Large intestine (tissue), 3 donors: ENCODE measurements at regions not wholly inside any gene's neighbourhood (a gene's known extent, or its start where the extent isn't known, plus 50 kb on each side); places are given as distances from the start of the nearest gene placed in this dataset.

ENCODE experiments used
- DNase-seq, 2 donors: peaks; one replicate each; pipeline versions ENCODE4 v3.0.0 to v3.0.0-alpha.2; 2013
- H3K27ac ChIP-seq: one replicate; pipeline ENCODE4 v1.5.1; 2013; ENCODE audit warnings: low read length
- H3K27me3 ChIP-seq: 2 replicates; pipeline ENCODE4 v1.6.1; 2013; ENCODE audit warnings: low read length; ENCODE audit not compliant: control insufficient read depth, insufficient read depth
- H3K36me3 ChIP-seq: 2 replicates; pipeline ENCODE4 v1.6.1; 2013; ENCODE audit warnings: low read length; ENCODE audit not compliant: control insufficient read depth, insufficient read depth
- H3K4me1 ChIP-seq: one replicate; pipeline ENCODE4 v1.6.1; 2013; ENCODE audit warnings: low read length; ENCODE audit not compliant: control insufficient read depth, insufficient read depth
- H3K4me3 ChIP-seq: one replicate; pipeline ENCODE4 v1.5.1; 2013; ENCODE audit warnings: low read length
- H3K9me3 ChIP-seq: one replicate; pipeline ENCODE4 v1.6.1; 2013; ENCODE audit warnings: mild to moderate bottlenecking, low read depth, low read length, moderate library complexity; ENCODE audit not compliant: control insufficient read depth
- WGBS: methylation state at CpG from one replicate; pipeline ENCODE4 v1.1.5; 2013; ENCODE audit warnings: low lambda C conversion rate; ENCODE audit not compliant: insufficient coverage; 5-methylcytosine and 5-hydroxymethylcytosine counted together

DNA sequence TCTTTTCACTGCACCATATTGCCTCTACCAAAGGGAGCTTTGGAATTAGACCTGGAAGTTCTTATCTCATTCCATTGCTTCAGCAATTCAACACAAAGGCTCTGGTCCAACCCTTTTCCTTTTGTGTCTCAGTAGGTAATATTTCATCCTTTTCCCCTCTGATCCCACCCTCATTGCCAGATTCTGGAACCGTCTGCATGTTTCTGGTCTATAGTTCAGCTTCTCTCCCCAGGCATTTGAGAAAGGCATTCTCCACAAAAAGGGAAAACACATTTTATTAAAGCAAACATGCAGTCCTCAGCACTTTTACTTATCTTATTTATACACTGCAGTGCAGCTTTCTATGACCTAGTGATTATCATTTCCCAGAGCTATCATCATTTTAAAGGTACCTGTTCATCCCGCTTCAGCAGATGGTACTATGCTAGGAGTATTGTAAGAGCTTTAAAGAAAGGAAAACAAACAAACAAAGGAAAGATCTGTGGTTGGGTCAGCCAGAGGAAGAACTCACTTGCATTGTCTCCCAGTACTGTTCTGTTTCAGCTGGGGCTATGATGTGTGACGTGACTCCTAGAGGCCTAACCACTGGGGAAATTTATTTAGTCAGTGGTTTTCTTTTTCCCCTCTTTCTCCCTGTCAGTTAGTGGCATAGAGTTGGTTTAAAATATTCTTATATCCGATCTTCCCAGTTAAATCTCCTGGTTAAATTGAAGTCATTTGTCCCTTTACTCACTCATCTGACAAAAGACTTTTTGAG is 269.2 kb downstream of the TMEM38B start:
- Histone ChIP-seq H3K9me3 (no peaks in the 10 kb centered on the region), H3K4me1 (no peaks in the 10 kb centered on the region), H3K27ac (no peak overlapping the region), H3K4me3 (no peak overlapping the region), H3K36me3 (no peaks in the 10 kb centered on the region), H3K27me3 (no peaks in the 10 kb centered on the region)
- no peak for DNase-seq
- WGBS: 80% methylated on average over 1 of the region's 4 CpGs

DNA sequence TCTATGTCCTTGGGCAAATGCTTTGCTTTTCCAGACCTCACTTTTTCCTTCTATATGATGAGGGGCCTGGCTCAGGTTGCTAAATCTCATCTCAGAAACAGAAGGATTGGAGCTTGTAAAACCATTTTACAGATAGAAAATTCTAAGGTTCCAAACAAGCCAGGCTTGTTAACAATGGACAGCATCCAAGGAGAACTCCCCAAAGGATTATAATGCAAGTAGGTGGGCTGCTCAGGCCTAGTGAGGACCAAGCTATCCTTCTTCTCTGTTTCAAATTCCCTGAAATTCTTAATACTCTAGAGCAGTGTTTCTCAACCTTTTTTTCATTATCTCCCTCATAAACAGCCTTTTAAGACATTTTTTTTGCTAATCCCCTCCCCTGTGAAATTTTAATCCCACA is 269.8 kb downstream of the TMEM38B start:
- no peak for DNase-seq
- Histone ChIP-seq H3K4me3 (no peak overlapping the region), H3K36me3 (no peaks in the 10 kb centered on the region), H3K27ac (no peak overlapping the region), H3K27me3 (no peaks in the 10 kb centered on the region), H3K4me1 (no peaks in the 10 kb centered on the region), H3K9me3 (no peaks in the 10 kb centered on the region)

DNA sequence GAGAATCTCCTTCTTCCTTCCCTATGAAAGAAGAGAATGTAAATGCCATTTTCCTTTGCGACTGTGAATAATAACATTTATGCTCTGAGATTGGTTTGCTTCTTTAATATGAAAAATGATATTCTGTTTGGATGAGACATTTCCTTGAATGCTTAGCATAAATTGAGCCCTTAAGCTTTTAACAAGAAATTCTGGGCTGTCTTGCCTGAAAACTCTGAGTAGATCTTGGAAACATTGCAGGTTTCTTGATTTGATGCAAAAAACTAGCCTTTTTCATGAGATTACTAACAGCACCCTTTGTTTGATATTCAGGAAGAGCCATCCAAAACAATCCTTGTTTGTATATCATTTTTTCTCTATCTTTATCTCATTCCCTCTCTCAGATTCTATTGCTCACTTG is 272.5 kb downstream of the TMEM38B start:
- Histone ChIP-seq H3K27ac (no peak overlapping the region), H3K9me3 (no peaks in the 10 kb centered on the region), H3K36me3 (no peaks in the 10 kb centered on the region), H3K4me3 (no peak overlapping the region), H3K4me1 (no peaks in the 10 kb centered on the region), H3K27me3 (no peaks in the 10 kb centered on the region)
- DNase-seq: no peak
- no CpG with 5 or more reads among the region's 1 CpG for whole genome bisulfite sequencing

DNA sequence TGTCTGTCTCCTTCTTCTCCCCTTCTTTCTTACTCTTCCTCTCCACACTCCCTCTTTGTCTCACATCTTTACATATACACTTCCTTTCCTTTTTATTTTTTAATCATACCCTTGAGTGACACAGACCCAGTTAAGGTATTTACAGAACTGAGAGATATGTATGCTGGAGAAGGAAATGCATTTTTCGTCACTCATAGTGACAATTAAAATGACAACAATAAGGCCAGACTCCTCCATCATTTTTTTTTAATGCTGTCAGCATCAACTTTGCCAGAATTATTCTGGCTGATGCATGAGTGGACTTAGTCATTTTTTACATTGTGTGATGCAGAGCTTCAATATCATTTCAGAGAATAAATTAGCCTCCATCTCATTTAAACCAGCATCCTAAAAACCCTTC is 272.9 kb downstream of the TMEM38B start:
- no peak for DNase-seq
- no peaks in the 10 kb centered on the region for H3K4me1 ChIP-seq
- no CpG with 5 or more reads among the region's 1 CpG for WGBS
- no peaks in the 10 kb centered on the region for H3K27me3 ChIP-seq
- no peaks in the 10 kb centered on the region for H3K36me3 ChIP-seq
- no peak overlapping the region for H3K27ac ChIP-seq
- no peak overlapping the region for H3K4me3 ChIP-seq
- no peaks in the 10 kb centered on the region for H3K9me3 ChIP-seq

DNA sequence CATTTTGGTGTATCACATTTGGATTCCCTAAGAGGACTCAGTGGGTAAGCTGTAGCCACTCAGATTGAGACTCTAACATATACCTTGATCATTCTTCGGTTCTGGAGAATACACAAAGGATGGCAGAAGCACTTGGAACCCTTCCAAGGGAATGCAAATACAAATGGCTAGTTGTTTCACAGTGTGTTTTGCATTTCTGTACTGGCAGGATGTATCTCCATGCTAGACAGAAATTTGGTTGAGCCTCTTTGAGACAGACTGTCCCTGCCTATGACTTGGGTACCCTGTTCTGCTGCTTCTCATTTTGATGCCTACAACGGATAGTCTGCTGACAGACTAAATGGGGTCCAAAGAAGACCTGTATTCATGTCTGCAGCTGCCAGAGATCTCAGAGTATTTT is 273.5 kb downstream of the TMEM38B start:
- no CpG with 5 or more reads among the region's 2 CpGs for WGBS
- Histone ChIP-seq H3K27me3 (no peaks in the 10 kb centered on the region), H3K4me3 (no peak overlapping the region), H3K36me3 (no peaks in the 10 kb centered on the region), H3K4me1 (no peaks in the 10 kb centered on the region), H3K27ac (no peak overlapping the region), H3K9me3 (no peaks in the 10 kb centered on the region)
- no peak for DNase-seq

DNA sequence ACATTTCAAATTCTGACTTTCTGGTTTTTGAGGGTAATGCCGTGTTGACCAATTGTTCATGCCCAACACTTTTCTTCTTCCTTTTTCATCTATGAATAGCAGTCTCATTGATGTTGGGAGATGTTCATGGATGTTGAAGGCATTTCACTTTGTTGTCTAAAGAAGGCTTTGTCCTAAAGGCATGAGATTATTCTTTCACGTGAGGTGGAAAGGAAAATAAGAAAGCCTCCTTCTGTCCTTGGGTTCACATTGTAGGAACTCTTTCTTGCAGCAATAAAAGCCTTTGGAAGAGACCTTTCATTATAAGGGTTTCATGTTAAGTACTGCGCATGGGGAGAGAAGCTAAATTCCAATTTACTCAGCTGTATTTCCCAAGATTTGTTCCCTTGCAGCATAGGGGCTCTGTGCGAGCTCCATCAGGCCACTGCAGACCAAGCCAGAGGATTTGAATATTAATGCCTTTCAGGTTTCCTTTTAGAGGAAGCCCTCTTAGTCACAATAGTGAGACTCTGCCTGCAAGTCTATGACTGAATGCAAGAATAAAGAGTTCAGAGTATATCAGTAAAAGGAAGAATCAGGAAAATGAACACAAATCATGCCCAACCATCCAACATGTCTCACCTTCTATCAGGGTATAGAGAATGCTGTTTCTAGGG is 274.6 kb downstream of the TMEM38B start:
- WGBS: no CpG with 5 or more reads among the region's 4 CpGs
- Histone ChIP-seq H3K4me1 (no peaks in the 10 kb centered on the region), H3K36me3 (no peaks in the 10 kb centered on the region), H3K27ac (no peak overlapping the region), H3K4me3 (no peak overlapping the region), H3K27me3 (no peaks in the 10 kb centered on the region), H3K9me3 (no peaks in the 10 kb centered on the region)
- no peak for DNase-seq

DNA sequence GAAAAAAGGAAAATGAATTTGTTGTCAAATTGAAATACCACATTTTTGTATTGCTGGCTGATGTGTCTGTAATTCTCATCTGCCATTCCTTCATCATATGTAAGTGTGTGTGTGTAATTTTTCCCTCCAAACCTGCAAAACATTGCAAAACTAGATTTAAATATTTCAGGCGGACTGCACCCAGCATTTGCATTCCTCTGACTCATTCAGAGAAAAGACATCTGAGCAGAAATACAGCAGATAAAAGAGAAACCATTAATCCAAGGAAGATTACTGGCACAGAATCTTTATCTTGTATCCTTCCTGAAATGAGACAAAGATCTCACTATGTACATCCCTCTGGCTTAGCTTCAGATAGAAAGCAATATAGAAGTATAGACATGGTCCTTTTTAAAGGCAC is 275.3 kb downstream of the TMEM38B start:
- no peaks in the 10 kb centered on the region for H3K27me3 ChIP-seq
- WGBS: 50% methylated on average over 1 of the region's 1 CpG
- H3K9me3 ChIP-seq: no peaks in the 10 kb centered on the region
- no peaks in the 10 kb centered on the region for H3K36me3 ChIP-seq
- H3K4me1 ChIP-seq: no peaks in the 10 kb centered on the region
- DNase-seq: no peak
- no peak overlapping the region for H3K4me3 ChIP-seq
- no peak overlapping the region for H3K27ac ChIP-seq

DNA sequence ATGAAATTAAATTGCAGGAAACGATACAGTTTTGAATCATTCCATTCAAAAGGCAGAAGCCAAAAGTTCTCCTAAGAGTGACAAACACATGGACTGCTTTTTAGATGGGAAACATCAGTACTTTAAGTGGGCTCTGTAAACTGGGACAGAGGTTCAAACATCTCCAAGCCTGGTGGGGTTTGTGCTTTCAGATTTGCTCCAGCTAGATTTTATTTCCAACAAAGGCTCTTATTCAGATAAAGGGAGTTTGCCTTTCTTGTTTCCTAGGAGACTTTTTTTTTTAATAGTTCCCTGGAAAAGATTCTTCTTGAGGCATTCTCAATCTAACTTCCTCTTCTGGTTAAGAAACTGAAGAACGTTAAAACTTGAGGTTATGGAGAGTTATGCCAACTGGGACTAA is 277.6 kb downstream of the TMEM38B start:
- Histone ChIP-seq H3K27me3 (no peaks in the 10 kb centered on the region), H3K4me1 (no peaks in the 10 kb centered on the region), H3K4me3 (no peak overlapping the region), H3K27ac (no peak overlapping the region), H3K9me3 (no peaks in the 10 kb centered on the region), H3K36me3 (no peaks in the 10 kb centered on the region)
- DNase-seq: no peak
- WGBS: no CpG with 5 or more reads among the region's 2 CpGs

DNA sequence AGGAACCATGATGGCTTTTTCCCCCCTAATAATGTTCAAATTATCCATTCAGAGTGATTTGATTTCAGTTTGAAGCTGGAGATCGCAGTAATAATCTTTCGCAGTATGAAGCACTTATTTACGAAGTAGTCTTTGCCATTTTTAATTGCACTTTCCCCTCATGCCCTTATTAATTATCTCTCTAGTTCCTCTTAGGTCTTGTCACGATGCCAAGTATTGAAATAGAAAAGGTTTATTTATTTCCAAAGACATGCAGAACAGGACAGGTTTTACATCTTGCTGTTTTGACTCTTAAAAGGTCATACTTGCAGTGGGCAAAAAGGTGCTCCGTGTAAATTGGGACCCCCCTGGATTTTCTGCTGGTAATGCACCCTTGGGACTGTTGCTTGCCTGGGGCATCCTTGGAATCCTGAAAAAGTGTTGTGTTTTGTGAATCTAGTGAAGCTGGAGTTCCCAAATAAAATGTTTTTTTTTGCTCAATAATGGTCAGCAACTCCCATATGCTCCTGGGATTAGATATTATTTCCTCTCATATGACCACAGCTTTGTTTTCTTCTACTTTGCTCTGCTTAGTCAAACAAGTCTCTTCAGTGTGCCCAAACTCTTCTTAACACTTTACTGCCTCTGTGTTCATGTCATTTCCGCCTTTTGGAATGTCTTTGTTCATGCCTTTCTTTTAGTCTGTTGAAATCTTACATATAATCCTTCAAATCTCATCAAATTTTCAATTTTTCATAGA is 278.3 kb downstream of the TMEM38B start:
- no peak overlapping the region for H3K27ac ChIP-seq
- no peaks in the 10 kb centered on the region for H3K27me3 ChIP-seq
- no peak overlapping the region for H3K4me3 ChIP-seq
- H3K4me1 ChIP-seq: no peaks in the 10 kb centered on the region
- no peaks in the 10 kb centered on the region for H3K9me3 ChIP-seq
- no peak for DNase-seq
- WGBS: 92% methylated on average over 4 of the region's 6 CpGs
- H3K36me3 ChIP-seq: no peaks in the 10 kb centered on the region

DNA sequence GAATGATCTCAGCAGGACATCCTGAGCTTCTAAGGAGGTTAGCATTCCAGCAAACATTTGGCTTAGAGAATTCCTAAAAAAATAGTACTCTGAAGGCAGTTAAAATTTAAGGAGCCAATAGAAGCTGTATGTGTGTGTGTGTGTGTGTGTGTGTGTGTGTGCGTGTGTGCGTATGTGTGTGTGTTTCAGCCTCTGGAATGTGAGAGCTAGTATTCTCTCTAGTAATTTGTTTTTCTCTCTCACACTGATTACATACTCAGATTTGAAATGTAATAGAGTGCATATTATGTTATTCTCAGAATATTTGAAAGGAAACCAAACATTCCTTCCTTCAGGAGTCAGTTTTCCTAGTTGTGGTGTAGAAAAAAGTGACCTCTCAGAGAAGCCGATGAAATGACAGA is 279.6 kb downstream of the TMEM38B start:
- Histone ChIP-seq H3K9me3 (no peaks in the 10 kb centered on the region), H3K4me3 (no peak overlapping the region), H3K36me3 (no peaks in the 10 kb centered on the region), H3K4me1 (no peaks in the 10 kb centered on the region), H3K27me3 (no peaks in the 10 kb centered on the region), H3K27ac (no peak overlapping the region)
- DNase-seq: no peak
- 83% methylated on average over 1 of the region's 3 CpGs for WGBS
